PFSK-1 (cell line): ENCODE measurements at regions not wholly inside any gene's neighbourhood (a gene's known extent, or its start where the extent isn't known, plus 50 kb on each side); places are given as distances from the start of the nearest gene placed in this dataset.

Experiments used
- SIN3A ChIP-seq: IDR thresholded peaks from 2 replicates; pipeline ENCODE4 v1.6.1; 2012; ENCODE audit warnings: mild to moderate bottlenecking, low read length, moderate library complexity, borderline replicate concordance; ENCODE audit not compliant: insufficient read depth
- TF ChIP-seq, protein P1 (sequence below), 2 experiments: IDR thresholded peaks; 2 replicates each; pipeline versions ENCODE4 v1.6.1 to v1.8.0; 2011 to 2012; ENCODE audit warnings: low read depth in 2 of 2, low read length in 2 of 2, control low read depth in 1 of 2, inconsistent platforms in 1 of 2, mild to moderate bottlenecking in 1 of 2, moderate library complexity in 1 of 2; ENCODE audit not compliant: insufficient read depth in 1 of 2

DNA sequence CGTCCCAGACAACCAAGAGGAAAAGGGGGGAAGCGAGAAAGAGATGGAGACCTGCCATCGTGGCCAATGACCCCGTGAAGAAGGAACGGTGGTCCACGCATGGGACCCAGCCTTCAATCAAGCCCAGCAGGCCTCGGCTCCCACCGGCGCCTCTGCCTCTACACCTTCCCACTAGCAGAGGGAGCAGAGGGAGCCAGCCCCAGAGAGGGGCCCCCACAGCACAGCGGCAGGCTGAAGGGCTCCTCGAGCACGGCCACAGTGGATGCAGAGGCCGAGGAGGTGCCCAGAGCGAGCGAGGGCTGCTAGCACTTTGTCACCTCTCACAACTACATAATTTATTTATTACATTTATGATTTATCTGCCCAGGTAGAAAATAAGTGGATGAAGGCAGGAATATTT lies 68.4 kb upstream of the TOPAZ1 start:
- TF ChIP-seq, protein P1, sequence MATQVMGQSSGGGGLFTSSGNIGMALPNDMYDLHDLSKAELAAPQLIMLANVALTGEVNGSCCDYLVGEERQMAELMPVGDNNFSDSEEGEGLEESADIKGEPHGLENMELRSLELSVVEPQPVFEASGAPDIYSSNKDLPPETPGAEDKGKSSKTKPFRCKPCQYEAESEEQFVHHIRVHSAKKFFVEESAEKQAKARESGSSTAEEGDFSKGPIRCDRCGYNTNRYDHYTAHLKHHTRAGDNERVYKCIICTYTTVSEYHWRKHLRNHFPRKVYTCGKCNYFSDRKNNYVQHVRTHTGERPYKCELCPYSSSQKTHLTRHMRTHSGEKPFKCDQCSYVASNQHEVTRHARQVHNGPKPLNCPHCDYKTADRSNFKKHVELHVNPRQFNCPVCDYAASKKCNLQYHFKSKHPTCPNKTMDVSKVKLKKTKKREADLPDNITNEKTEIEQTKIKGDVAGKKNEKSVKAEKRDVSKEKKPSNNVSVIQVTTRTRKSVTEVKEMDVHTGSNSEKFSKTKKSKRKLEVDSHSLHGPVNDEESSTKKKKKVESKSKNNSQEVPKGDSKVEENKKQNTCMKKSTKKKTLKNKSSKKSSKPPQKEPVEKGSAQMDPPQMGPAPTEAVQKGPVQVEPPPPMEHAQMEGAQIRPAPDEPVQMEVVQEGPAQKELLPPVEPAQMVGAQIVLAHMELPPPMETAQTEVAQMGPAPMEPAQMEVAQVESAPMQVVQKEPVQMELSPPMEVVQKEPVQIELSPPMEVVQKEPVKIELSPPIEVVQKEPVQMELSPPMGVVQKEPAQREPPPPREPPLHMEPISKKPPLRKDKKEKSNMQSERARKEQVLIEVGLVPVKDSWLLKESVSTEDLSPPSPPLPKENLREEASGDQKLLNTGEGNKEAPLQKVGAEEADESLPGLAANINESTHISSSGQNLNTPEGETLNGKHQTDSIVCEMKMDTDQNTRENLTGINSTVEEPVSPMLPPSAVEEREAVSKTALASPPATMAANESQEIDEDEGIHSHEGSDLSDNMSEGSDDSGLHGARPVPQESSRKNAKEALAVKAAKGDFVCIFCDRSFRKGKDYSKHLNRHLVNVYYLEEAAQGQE (IDR thresholded peaks at IDR 0.05; ENCODE audit: insufficient read depth in 1 of 2, low read depth in 2 of 2, low read length in 2 of 2): no peak
- no peak for TF ChIP-seq SIN3A
